ENCODE measurements at regions not wholly inside any gene's neighbourhood (a gene's known extent, or its start where the extent isn't known, plus 50 kb on each side); places are given as distances from the start of the nearest gene placed in this dataset.

DNA sequence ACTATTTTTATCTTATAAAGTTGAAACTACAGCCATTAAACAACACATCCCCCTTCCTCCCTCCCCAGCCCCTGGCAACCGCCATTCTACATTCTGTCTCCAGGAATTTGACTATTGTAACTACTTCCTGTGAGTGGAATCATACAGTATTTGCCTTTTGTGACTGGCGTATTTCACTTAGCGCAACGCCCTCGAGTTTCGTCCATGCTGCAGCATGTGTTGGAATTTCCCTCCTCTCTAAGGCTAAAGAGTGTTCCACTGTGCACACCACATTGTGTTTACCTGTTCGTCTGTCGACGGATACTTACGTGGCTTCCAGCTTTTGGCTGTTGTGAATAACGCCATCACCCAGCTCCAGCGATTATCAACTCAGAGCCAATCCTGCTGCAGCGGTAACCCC is 52.0 kb upstream of the DLG1 start:
- H3K27me3 ChIP-seq (ENCODE audit: control insufficient read depth in 2 of 2, insufficient read depth in 2 of 2, low read length in 2 of 2): peaks cover 0 to 6% of the 10 kb centered on the region in 2 experiments
- TF ChIP-seq POLR2AphosphoS5 (IDR thresholded peaks at IDR 0.05; ENCODE audit: insufficient read depth, low read depth, low read length): no peak
- TF ChIP-seq, protein P1, sequence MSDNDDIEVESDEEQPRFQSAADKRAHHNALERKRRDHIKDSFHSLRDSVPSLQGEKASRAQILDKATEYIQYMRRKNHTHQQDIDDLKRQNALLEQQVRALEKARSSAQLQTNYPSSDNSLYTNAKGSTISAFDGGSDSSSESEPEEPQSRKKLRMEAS (IDR thresholded peaks at IDR 0.05; ENCODE audit: insufficient read depth, insufficient read length): no peak
- no peak overlapping the region for H3K4me2 ChIP-seq (ENCODE audit: insufficient read depth, low read length)
- H3K9me1 ChIP-seq (replicated peaks; ENCODE audit: control insufficient read depth, extremely low read depth, insufficient read depth, low read length): no peaks in the 10 kb centered on the region
- ChIA-PET POLR2A (no interaction called here), CTCF (no interaction called here)
- H2AFZ ChIP-seq (ENCODE audit: low read depth, low read length): no peak overlapping the region
- H3K79me2 ChIP-seq (ENCODE audit: control insufficient read depth, insufficient read depth, low read length): no peaks in the 10 kb centered on the region
- H3K9me3 ChIP-seq (replicated peaks; ENCODE audit: control insufficient read depth, insufficient read depth, low read length): no peaks in the 10 kb centered on the region
- dilution Hi-C loops (cut with MboI; ENCODE audit: extremely low pct_ligation_motif_present, low sequenced_read_pairs) (no loop called here), intact Hi-C loops (cut with micrococcal nuclease) (no loop called here)
- DNase-seq (ENCODE audit: low read depth, low spot score) (no peak), FAIRE-seq (peak; percentile 12)
- no peak overlapping the region for H3K9ac ChIP-seq (replicated peaks; ENCODE audit: extremely low read depth, insufficient read depth, low read length)
- no peak overlapping the region for H3K27ac ChIP-seq (ENCODE audit: insufficient read depth, low read depth, low read length)
- BruUV-seq (replicated peaks): no TSS peak
- H3K4me1 ChIP-seq (ENCODE audit: control insufficient read depth, extremely low read depth, insufficient read depth, low read length): no peaks in the 10 kb centered on the region
- no peak overlapping the region for H3K4me3 ChIP-seq (replicated peaks in 1 of 3; ENCODE audit: insufficient read depth in 1 of 3, low read depth in 1 of 3, low read length in 3 of 3)
- H4K20me1 ChIP-seq (replicated peaks; ENCODE audit: control insufficient read depth, extremely low read depth, insufficient read depth, low read length): no peaks in the 10 kb centered on the region
- H3K36me3 ChIP-seq (ENCODE audit: control insufficient read depth in 2 of 2, extremely low read depth in 1 of 2, insufficient read depth in 2 of 2, low read length in 2 of 2): no peaks in the 10 kb centered on the region

- ChIA-PET POLR2A (no interaction called here), CTCF (no interaction called here)
- FAIRE-seq: no peak
- Histone ChIP-seq H3K27me3 (ENCODE audit: control insufficient read depth in 2 of 2, insufficient read depth in 2 of 2, low read length in 2 of 2) (peaks cover 0 to 6% of the 10 kb centered on the region in 2 experiments), H3K27ac (ENCODE audit: insufficient read depth, low read depth, low read length) (no peak overlapping the region), H3K9me3 (replicated peaks; ENCODE audit: control insufficient read depth, insufficient read depth, low read length) (no peaks in the 10 kb centered on the region), H3K9me1 (replicated peaks; ENCODE audit: control insufficient read depth, extremely low read depth, insufficient read depth, low read length) (no peaks in the 10 kb centered on the region), H3K4me3 (replicated peaks in 1 of 3; ENCODE audit: insufficient read depth in 1 of 3, low read depth in 1 of 3, low read length in 3 of 3) (no peak overlapping the region), H3K4me1 (ENCODE audit: control insufficient read depth, extremely low read depth, insufficient read depth, low read length) (no peaks in the 10 kb centered on the region), H3K9ac (replicated peaks; ENCODE audit: extremely low read depth, insufficient read depth, low read length) (no peak overlapping the region), H3K4me2 (ENCODE audit: insufficient read depth, low read length) (no peak overlapping the region), H4K20me1 (replicated peaks; ENCODE audit: control insufficient read depth, extremely low read depth, insufficient read depth, low read length) (no peaks in the 10 kb centered on the region), H2AFZ (ENCODE audit: low read depth, low read length) (no peak overlapping the region), H3K79me2 (ENCODE audit: control insufficient read depth, insufficient read depth, low read length) (no peaks in the 10 kb centered on the region), H3K36me3 (ENCODE audit: control insufficient read depth in 2 of 2, extremely low read depth in 1 of 2, insufficient read depth in 2 of 2, low read length in 2 of 2) (no peaks in the 10 kb centered on the region)
- intact Hi-C loops (cut with micrococcal nuclease): no loop called here
- no peak for DNase-seq (ENCODE audit: low read depth, low spot score)
- TF ChIP-seq FOS (IDR thresholded peaks at IDR 0.05; ENCODE audit: borderline replicate concordance, insufficient read depth, low read length) (no peak), MYC (IDR thresholded peaks at IDR 0.05; ENCODE audit: low read depth, low read length) (no peak), EZH2 (IDR thresholded peaks at IDR 0.05; ENCODE audit: borderline replicate concordance, low read depth, low read length, severe bottlenecking) (no peak), POLR2AphosphoS5 (IDR thresholded peaks at IDR 0.05; ENCODE audit: insufficient read depth, low read depth, low read length) (no peak), JUN (IDR thresholded peaks at IDR 0.05; ENCODE audit: borderline replicate concordance, insufficient read depth, insufficient read length, low read depth) (no peak), POLR2A (IDR thresholded peaks at IDR 0.05; ENCODE audit: low read depth, low read length) (no peak), GATA2 (IDR thresholded peaks at IDR 0.05; ENCODE audit: insufficient read depth, insufficient read length, low read depth, low read length) (no peak)
- TF ChIP-seq, protein P2, sequence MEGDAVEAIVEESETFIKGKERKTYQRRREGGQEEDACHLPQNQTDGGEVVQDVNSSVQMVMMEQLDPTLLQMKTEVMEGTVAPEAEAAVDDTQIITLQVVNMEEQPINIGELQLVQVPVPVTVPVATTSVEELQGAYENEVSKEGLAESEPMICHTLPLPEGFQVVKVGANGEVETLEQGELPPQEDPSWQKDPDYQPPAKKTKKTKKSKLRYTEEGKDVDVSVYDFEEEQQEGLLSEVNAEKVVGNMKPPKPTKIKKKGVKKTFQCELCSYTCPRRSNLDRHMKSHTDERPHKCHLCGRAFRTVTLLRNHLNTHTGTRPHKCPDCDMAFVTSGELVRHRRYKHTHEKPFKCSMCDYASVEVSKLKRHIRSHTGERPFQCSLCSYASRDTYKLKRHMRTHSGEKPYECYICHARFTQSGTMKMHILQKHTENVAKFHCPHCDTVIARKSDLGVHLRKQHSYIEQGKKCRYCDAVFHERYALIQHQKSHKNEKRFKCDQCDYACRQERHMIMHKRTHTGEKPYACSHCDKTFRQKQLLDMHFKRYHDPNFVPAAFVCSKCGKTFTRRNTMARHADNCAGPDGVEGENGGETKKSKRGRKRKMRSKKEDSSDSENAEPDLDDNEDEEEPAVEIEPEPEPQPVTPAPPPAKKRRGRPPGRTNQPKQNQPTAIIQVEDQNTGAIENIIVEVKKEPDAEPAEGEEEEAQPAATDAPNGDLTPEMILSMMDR (IDR thresholded peaks at IDR 0.05; ENCODE audit: extremely low read depth in 1 of 2, insufficient read depth in 1 of 2, low read depth in 1 of 2, low read length in 2 of 2): no peak
- TF ChIP-seq, protein P1 (IDR thresholded peaks at IDR 0.05; ENCODE audit: insufficient read depth, insufficient read length): no peak
- dilution Hi-C loops (cut with MboI; ENCODE audit: extremely low pct_ligation_motif_present, low sequenced_read_pairs): no loop called here
- no TSS peak for BruUV-seq (replicated peaks)
These were observed 51.0 kb upstream of the DLG1 start for GRCh38 chr3:197349368-197349767.

Measured in endothelial cell of umbilical vein (primary cell).